Keratinocyte (primary cell): ENCODE measurements at regions not wholly inside any gene's neighbourhood (a gene's known extent, or its start where the extent isn't known, plus 50 kb on each side); places are given as distances from the start of the nearest gene placed in this dataset.

Experiments
- DNase-seq: peaks from one replicate; pipeline ENCODE4 v3.0.0-alpha.2; 2011; ENCODE audit warnings: low read depth, missing footprints, low spot score
- FAIRE-seq: peaks from 2 replicates; lab custom pipeline; 2011; peaks lifted over from hg19 to GRCh38; lab: Jason Lieb, UNC
- H2AFZ ChIP-seq: 2 replicates; pipeline ENCODE4 v1.6.0; 2012; ENCODE audit warnings: low read length, control low read depth, inconsistent platforms; ENCODE audit not compliant: control insufficient read depth
- H3K27ac ChIP-seq: 2 replicates; pipeline ENCODE4 v1.5.1; 2011; ENCODE audit warnings: low read length; ENCODE audit not compliant: control insufficient read depth, insufficient read depth
- H3K27me3 ChIP-seq: 3 replicates; pipeline ENCODE4 v1.6.0; 2011; ENCODE audit warnings: low read length; ENCODE audit not compliant: control insufficient read depth, insufficient read depth; ENCODE audit errors: extremely low read depth
- H3K36me3 ChIP-seq, 2 experiments: 2 replicates in 1 of 2; 3 replicates in 1 of 2; pipeline ENCODE4 v1.5.1; 2011; ENCODE audit warnings: low read length in 2 of 2, mild to moderate bottlenecking in 1 of 2; ENCODE audit not compliant: control insufficient read depth in 2 of 2, insufficient read depth in 2 of 2; ENCODE audit errors: extremely low read depth in 1 of 2
- H3K4me1 ChIP-seq: 3 replicates; pipeline ENCODE4 v1.5.1; 2011; ENCODE audit warnings: low read length; ENCODE audit not compliant: control insufficient read depth, insufficient read depth; ENCODE audit errors: extremely low read depth
- H3K4me2 ChIP-seq: 3 replicates; pipeline ENCODE4 v1.6.0; 2011; ENCODE audit warnings: low read depth, low read length; ENCODE audit not compliant: control insufficient read depth, insufficient read depth; ENCODE audit errors: extremely low read depth
- H3K4me3 ChIP-seq, 3 experiments: fragments of 200-600 bp in 1 of 3; sonication (generic) in 1 of 3; 2 replicates in 2 of 3; 3 replicates in 1 of 3; pipeline ENCODE4 v1.5.1; 2011 to 2016; ENCODE audit warnings: low read length in 3 of 3, mild to moderate bottlenecking in 3 of 3, control low read depth in 2 of 3, inconsistent platforms in 1 of 3, low read depth in 1 of 3, mixed read lengths in 1 of 3, mixed run types in 1 of 3, moderate library complexity in 1 of 3; ENCODE audit not compliant: control insufficient read depth in 2 of 3, insufficient read depth in 2 of 3; ENCODE audit errors: extremely low read depth in 1 of 3
- H3K79me2 ChIP-seq: 2 replicates; pipeline ENCODE4 v1.6.0; 2012; ENCODE audit warnings: low read length; ENCODE audit not compliant: control insufficient read depth, insufficient read depth
- H3K9ac ChIP-seq: 3 replicates; pipeline ENCODE4 v1.6.0; 2011; ENCODE audit warnings: low read length; ENCODE audit not compliant: control insufficient read depth, insufficient read depth; ENCODE audit errors: extremely low read depth
- H3K9me1 ChIP-seq: 3 replicates; pipeline ENCODE4 v1.6.0; 2011; ENCODE audit warnings: low read length; ENCODE audit not compliant: control insufficient read depth, insufficient read depth; ENCODE audit errors: extremely low read depth
- H3K9me3 ChIP-seq: 2 replicates; pipeline ENCODE4 v1.5.1; 2012; ENCODE audit warnings: low read depth, low read length; ENCODE audit not compliant: control insufficient read depth
- H4K20me1 ChIP-seq: 3 replicates; pipeline ENCODE4 v1.6.0; 2011; ENCODE audit warnings: low read length; ENCODE audit not compliant: control insufficient read depth, insufficient read depth; ENCODE audit errors: extremely low read depth
- EZH2 ChIP-seq: IDR thresholded peaks from one replicate; pipeline ENCODE4 v1.6.1; 2012; ENCODE audit warnings: inconsistent platforms, mild to moderate bottlenecking, low read length, moderate library complexity
- dilution Hi-C: fragments of 300-500 bp; cut with MboI; formaldehyde crosslinking; loops from one replicate; pipeline ENCODE4 v1.7.0; 2020; ENCODE audit warnings: low sequenced_read_pairs; ENCODE audit not compliant: extremely low pct_ligation_motif_present
- TF ChIP-seq, protein P1 (sequence below), 3 experiments: IDR thresholded peaks in 1 of 3; conservative IDR thresholded peaks in 1 of 3; optimal IDR thresholded peaks in 1 of 3; 2 replicates in 2 of 3; 3 replicates in 1 of 3; pipeline versions ENCODE3 to v1.5.1; 2011; ENCODE audit warnings: low read length in 3 of 3, mild to moderate bottlenecking in 3 of 3, moderate library complexity in 2 of 3, control low read depth in 1 of 3, inconsistent platforms in 1 of 3; ENCODE audit not compliant: insufficient read depth in 2 of 3; ENCODE audit errors: extremely low read depth in 1 of 3

GRCh38 chr10:114708084-114708483 lies 50.0 kb upstream of the ABLIM1 start:
- H3K27ac ChIP-seq = no peak overlapping the region
- TF ChIP-seq, protein P1, sequence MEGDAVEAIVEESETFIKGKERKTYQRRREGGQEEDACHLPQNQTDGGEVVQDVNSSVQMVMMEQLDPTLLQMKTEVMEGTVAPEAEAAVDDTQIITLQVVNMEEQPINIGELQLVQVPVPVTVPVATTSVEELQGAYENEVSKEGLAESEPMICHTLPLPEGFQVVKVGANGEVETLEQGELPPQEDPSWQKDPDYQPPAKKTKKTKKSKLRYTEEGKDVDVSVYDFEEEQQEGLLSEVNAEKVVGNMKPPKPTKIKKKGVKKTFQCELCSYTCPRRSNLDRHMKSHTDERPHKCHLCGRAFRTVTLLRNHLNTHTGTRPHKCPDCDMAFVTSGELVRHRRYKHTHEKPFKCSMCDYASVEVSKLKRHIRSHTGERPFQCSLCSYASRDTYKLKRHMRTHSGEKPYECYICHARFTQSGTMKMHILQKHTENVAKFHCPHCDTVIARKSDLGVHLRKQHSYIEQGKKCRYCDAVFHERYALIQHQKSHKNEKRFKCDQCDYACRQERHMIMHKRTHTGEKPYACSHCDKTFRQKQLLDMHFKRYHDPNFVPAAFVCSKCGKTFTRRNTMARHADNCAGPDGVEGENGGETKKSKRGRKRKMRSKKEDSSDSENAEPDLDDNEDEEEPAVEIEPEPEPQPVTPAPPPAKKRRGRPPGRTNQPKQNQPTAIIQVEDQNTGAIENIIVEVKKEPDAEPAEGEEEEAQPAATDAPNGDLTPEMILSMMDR (optimal IDR thresholded peaks at IDR 0.05 in 1 of 3, IDR thresholded peaks at IDR 0.05 in 1 of 3, conservative IDR thresholded peaks at IDR 0.05 in 1 of 3; ENCODE audit: extremely low read depth in 1 of 3, insufficient read depth in 2 of 3, low read length in 3 of 3) = no peak
- no peak for TF ChIP-seq EZH2
- no peaks in the 10 kb centered on the region for H3K9me3 ChIP-seq
- dilution Hi-C loops = no loop called here
- H4K20me1 ChIP-seq = no peaks in the 10 kb centered on the region
- H3K4me2 ChIP-seq = no peak overlapping the region
- no peaks in the 10 kb centered on the region for H3K36me3 ChIP-seq
- no peak overlapping the region for H3K4me3 ChIP-seq
- H3K9ac ChIP-seq = no peak overlapping the region
- no peaks in the 10 kb centered on the region for H3K9me1 ChIP-seq
- H2AFZ ChIP-seq = no peak overlapping the region
- FAIRE-seq (no peak), DNase-seq (no peak)
- peaks cover 7% of the 10 kb centered on the region for H3K4me1 ChIP-seq
- H3K27me3 ChIP-seq = no peaks in the 10 kb centered on the region
- no peaks in the 10 kb centered on the region for H3K79me2 ChIP-seq

DNA sequence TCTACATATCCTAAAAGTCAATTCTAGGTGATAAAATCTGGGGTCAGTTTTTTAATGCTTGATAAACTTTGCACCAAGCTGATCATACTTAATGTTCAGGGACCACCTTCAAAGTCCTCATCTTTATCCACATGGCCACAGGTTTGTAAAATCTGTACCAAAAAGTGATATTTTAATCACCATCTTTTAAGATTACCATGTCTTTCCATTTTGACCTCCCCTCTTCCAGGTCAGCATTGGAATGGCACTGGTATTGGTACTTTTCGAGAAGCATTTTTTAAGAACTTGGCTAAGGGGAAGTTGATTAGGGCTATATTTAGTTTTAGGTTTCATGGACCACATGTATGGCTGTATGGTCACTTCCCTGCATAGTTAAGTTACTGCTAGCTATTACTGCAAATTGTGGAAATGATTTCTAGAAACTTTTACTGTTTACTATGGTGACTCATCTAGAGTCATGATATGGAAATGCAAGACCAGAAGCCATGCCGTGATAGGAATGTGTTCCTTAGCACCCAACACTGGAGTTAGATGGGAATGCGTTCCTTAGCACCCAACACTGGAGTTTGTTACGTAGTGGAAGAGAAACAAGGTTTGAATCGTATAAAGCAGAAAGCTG lies 50.8 kb upstream of the ABLIM1 start:
- Histone ChIP-seq H3K4me2 (no peak overlapping the region), H3K9ac (no peak overlapping the region), H3K4me3 (no peak overlapping the region), H3K9me1 (no peaks in the 10 kb centered on the region), H3K36me3 (no peaks in the 10 kb centered on the region), H2AFZ (no peak overlapping the region), H3K79me2 (no peaks in the 10 kb centered on the region), H3K27me3 (no peaks in the 10 kb centered on the region), H3K9me3 (no peaks in the 10 kb centered on the region), H3K4me1 (peaks cover 7% of the 10 kb centered on the region), H4K20me1 (no peaks in the 10 kb centered on the region), H3K27ac (no peak overlapping the region)
- FAIRE-seq (no peak), DNase-seq (no peak)
- dilution Hi-C loops = no loop called here
- no peak for TF ChIP-seq EZH2
- TF ChIP-seq, protein P1 (optimal IDR thresholded peaks at IDR 0.05 in 1 of 3, IDR thresholded peaks at IDR 0.05 in 1 of 3, conservative IDR thresholded peaks at IDR 0.05 in 1 of 3; ENCODE audit: extremely low read depth in 1 of 3, insufficient read depth in 2 of 3, low read length in 3 of 3) = peak in 2 of 3 experiments; percentile 5 to 10
